CD4-positive, alpha-beta T cell (primary cell): ENCODE measurements at regions not wholly inside any gene's neighbourhood (a gene's known extent, or its start where the extent isn't known, plus 50 kb on each side); places are given as distances from the start of the nearest gene placed in this dataset.
A peak's percentile ranks its signal among the peaks of the same experiment; 100 is the strongest.
"Not testable (repeated sequence)": the region's sequence is repeated elsewhere in the genome, so short reads cannot be mapped to it uniquely, and the experiment has no call there.

Source experiments
- ATAC-seq: fragments of 200-7000 bp; cut with Tn5 transposase; one replicate; pipeline ENCODE4 v1.10.0; 2022; ENCODE audit warnings: mild to moderate bottlenecking; ENCODE audit not compliant: poor library complexity
- CTCF ChIA-PET: fragments of 350-600 bp; sonication (Branson Sonifier 250); formaldehyde crosslinking; loops from one replicate; lab custom pipeline; 2021; ENCODE audit warnings: antibody characterized with exemption, inconsistent platforms; lab: Charles Lee
- POLR2A ChIA-PET: fragments of 350-600 bp; sonication (Branson Sonifier 250); formaldehyde crosslinking; loops from one replicate; lab custom pipeline; 2021; ENCODE audit warnings: antibody characterized with exemption, inconsistent platforms; lab: Charles Lee
- DNase-seq, 14 experiments: peaks; one replicate each; pipeline ENCODE4 v3.0.0-alpha.2; 2013 to 2020; ENCODE audit warnings: mixed read lengths in 2 of 14
- H3K27ac ChIP-seq, 2 donors: one replicate each; pipeline versions ENCODE4 v1.5.1 to v1.7.0; 2013; ENCODE audit warnings: low read length in 2 of 2, low read depth in 1 of 2, mild to moderate bottlenecking in 1 of 2
- H3K27me3 ChIP-seq, 2 experiments: 1 replicate in 1 of 2; 2 replicates in 1 of 2; pipeline versions ENCODE4 v1.6.1 to v1.7.0; 2013; ENCODE audit warnings: low read length in 2 of 2, control low read depth in 1 of 2, mild to moderate bottlenecking in 1 of 2, moderate library complexity in 1 of 2; ENCODE audit not compliant: insufficient read depth in 2 of 2, control insufficient read depth in 1 of 2
- H3K36me3 ChIP-seq: one replicate; pipeline ENCODE4 v1.6.1; 2013; ENCODE audit warnings: low read length, control low read depth; ENCODE audit not compliant: insufficient read depth
- H3K4me1 ChIP-seq: one replicate; pipeline ENCODE4 v1.6.1; 2013; ENCODE audit warnings: low read length, control low read depth; ENCODE audit not compliant: insufficient read depth
- H3K4me3 ChIP-seq: one replicate; pipeline ENCODE4 v1.5.1; 2013; ENCODE audit warnings: mild to moderate bottlenecking, low read length, moderate library complexity
- H3K9me3 ChIP-seq, 2 experiments: 1 replicate in 1 of 2; 2 replicates in 1 of 2; pipeline versions ENCODE4 v1.6.1 to v1.7.0; 2013; ENCODE audit warnings: low read length in 2 of 2, mild to moderate bottlenecking in 2 of 2, control low read depth in 1 of 2, moderate library complexity in 1 of 2; ENCODE audit not compliant: control insufficient read depth in 1 of 2, insufficient read depth in 1 of 2
- H3K27ac Mint-ChIP-seq: one replicate; pipeline ENCODE4 v1.8.0; 2020; ENCODE audit warnings: mixed read lengths
- H3K27me3 Mint-ChIP-seq: one replicate; pipeline ENCODE4 v1.8.0; 2021; ENCODE audit warnings: mixed read lengths
- H3K36me3 Mint-ChIP-seq: one replicate; pipeline ENCODE4 v1.8.0; 2021; ENCODE audit warnings: low read depth, mixed read lengths
- H3K4me1 Mint-ChIP-seq: one replicate; pipeline ENCODE4 v1.8.0; 2021; ENCODE audit warnings: low read depth, mixed read lengths
- H3K4me3 Mint-ChIP-seq: one replicate; pipeline ENCODE4 v1.8.0; 2020; ENCODE audit warnings: mild to moderate bottlenecking, mixed read lengths
- H3K9me3 Mint-ChIP-seq: one replicate; pipeline ENCODE4 v1.8.0; 2020; ENCODE audit warnings: mixed read lengths
- intact Hi-C, 2 experiments: fragments of 100-400 bp; cut with DNase I in 1 of 2; cut with micrococcal nuclease in 1 of 2; formaldehyde crosslinking; loops; one replicate each; pipeline versions ENCODE4 v1.15.1 to v1.9.0; 2023 to 2025; cut with DNase I, micrococcal nuclease

- Histone ChIP-seq H3K27ac (peak overlapping the region in 1 of 2 donors; percentile 88), H3K4me1 (peaks cover 17% of the 10 kb centered on the region), H3K4me3 (peak overlapping the region; percentile 41)
- H3K27me3 ChIP-seq, H3K27me3 Mint-ChIP-seq, H3K36me3 ChIP-seq, intact Hi-C loops, H3K9me3 Mint-ChIP-seq, H3K9me3 ChIP-seq, POLR2A ChIA-PET, CTCF ChIA-PET, H3K36me3 Mint-ChIP-seq: not testable (repeated sequence)
- Mint-ChIP-seq H3K27ac (peak overlapping the region; percentile 90), H3K4me1 (peaks cover 45% of the 10 kb centered on the region), H3K4me3 (peak overlapping the region; percentile 80)
- peak in 4 of 14 experiments; percentile 25 to 54 (median 44) for DNase-seq
- peak; percentile 55 for ATAC-seq
These were observed 130.2 kb downstream of the ART5 start for GRCh38 chr11:3511416-3512132.

- H3K27ac ChIP-seq, H3K27me3 Mint-ChIP-seq, H3K36me3 ChIP-seq, H3K4me3 ChIP-seq, DNase-seq, H3K27me3 ChIP-seq, H3K4me3 Mint-ChIP-seq, ATAC-seq, intact Hi-C loops, POLR2A ChIA-PET, H3K9me3 Mint-ChIP-seq, H3K27ac Mint-ChIP-seq, CTCF ChIA-PET, H3K36me3 Mint-ChIP-seq, H3K9me3 ChIP-seq: not testable (repeated sequence)
- H3K4me1 ChIP-seq: peaks cover 17% of the 10 kb centered on the region
- peaks cover 38% of the 10 kb centered on the region for H3K4me1 Mint-ChIP-seq
These were observed 130.6 kb upstream of the ZNF195 start for GRCh38 chr11:3509563-3509962.

GRCh38 chr11:3499198-3499597 lies 120.3 kb upstream of the ZNF195 start:
- H3K27me3 ChIP-seq, H3K4me1 Mint-ChIP-seq, H3K4me3 ChIP-seq, H3K27ac ChIP-seq, POLR2A ChIA-PET, H3K9me3 Mint-ChIP-seq, DNase-seq, intact Hi-C loops, H3K4me1 ChIP-seq, H3K9me3 ChIP-seq, H3K36me3 Mint-ChIP-seq, H3K36me3 ChIP-seq, ATAC-seq, CTCF ChIA-PET, H3K4me3 Mint-ChIP-seq, H3K27me3 Mint-ChIP-seq, H3K27ac Mint-ChIP-seq: not testable (repeated sequence)

GRCh38 chr11:3498356-3498755 lies 119.4 kb upstream of the ZNF195 start:
- CTCF ChIA-PET, H3K27me3 ChIP-seq, H3K4me3 Mint-ChIP-seq, H3K36me3 ChIP-seq, H3K36me3 Mint-ChIP-seq, H3K4me1 Mint-ChIP-seq, POLR2A ChIA-PET, H3K9me3 ChIP-seq, H3K27ac Mint-ChIP-seq, H3K27me3 Mint-ChIP-seq, H3K4me1 ChIP-seq, H3K9me3 Mint-ChIP-seq, intact Hi-C loops, H3K4me3 ChIP-seq, H3K27ac ChIP-seq, ATAC-seq: not testable (repeated sequence)
- peak in 9 of 14 experiments; percentile 9 to 69 (median 39) for DNase-seq

- CTCF ChIA-PET, H3K27ac Mint-ChIP-seq, H3K4me3 Mint-ChIP-seq, H3K4me1 ChIP-seq, H3K9me3 ChIP-seq, intact Hi-C loops, H3K4me3 ChIP-seq, POLR2A ChIA-PET, H3K27ac ChIP-seq, DNase-seq, H3K36me3 Mint-ChIP-seq, H3K27me3 Mint-ChIP-seq, ATAC-seq, H3K36me3 ChIP-seq, H3K27me3 ChIP-seq, H3K4me1 Mint-ChIP-seq, H3K9me3 Mint-ChIP-seq: not testable (repeated sequence)
These were observed 114.2 kb upstream of the ZNF195 start for GRCh38 chr11:3493152-3493551.
